ENCODE measurements at regions not wholly inside any gene's neighbourhood (a gene's known extent, or its start where the extent isn't known, plus 50 kb on each side); places are given as distances from the start of the nearest gene placed in this dataset.

DNA sequence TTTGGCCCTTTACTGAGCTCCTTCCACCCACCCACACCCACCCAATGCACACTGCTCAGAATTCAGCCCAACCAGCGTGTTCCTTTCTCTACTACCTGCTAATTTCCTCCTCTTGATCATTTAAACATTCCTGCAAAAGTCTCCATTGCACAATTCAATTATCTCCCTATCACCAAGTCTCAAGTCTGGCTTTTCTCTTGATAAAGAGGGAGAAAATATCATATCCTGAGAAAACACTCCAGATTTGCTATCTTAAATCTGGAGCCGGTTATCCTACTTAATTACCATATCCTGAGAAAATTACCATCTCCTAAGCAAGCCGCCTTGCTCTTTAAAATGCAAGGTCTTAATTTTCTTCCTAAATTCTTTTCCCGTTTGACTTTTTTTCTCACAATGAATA lies 505.5 kb downstream of the XPNPEP1 start:
- Histone ChIP-seq H3K9me3 (no peaks in the 10 kb centered on the region), H3K36me3 (no peaks in the 10 kb centered on the region), H3K27me3 (no peaks in the 10 kb centered on the region), H3K4me3 (no peak overlapping the region), H3K27ac (no peak overlapping the region), H3K4me1 (no peaks in the 10 kb centered on the region)
- no peak for DNase-seq (ENCODE audit: low spot score in 2 of 2)
- WGBS, 2 donors = 64 to 69% methylated on average over 4 of the region's 4 CpGs
- TF ChIP-seq, protein P1, sequence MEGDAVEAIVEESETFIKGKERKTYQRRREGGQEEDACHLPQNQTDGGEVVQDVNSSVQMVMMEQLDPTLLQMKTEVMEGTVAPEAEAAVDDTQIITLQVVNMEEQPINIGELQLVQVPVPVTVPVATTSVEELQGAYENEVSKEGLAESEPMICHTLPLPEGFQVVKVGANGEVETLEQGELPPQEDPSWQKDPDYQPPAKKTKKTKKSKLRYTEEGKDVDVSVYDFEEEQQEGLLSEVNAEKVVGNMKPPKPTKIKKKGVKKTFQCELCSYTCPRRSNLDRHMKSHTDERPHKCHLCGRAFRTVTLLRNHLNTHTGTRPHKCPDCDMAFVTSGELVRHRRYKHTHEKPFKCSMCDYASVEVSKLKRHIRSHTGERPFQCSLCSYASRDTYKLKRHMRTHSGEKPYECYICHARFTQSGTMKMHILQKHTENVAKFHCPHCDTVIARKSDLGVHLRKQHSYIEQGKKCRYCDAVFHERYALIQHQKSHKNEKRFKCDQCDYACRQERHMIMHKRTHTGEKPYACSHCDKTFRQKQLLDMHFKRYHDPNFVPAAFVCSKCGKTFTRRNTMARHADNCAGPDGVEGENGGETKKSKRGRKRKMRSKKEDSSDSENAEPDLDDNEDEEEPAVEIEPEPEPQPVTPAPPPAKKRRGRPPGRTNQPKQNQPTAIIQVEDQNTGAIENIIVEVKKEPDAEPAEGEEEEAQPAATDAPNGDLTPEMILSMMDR (IDR thresholded peaks at IDR 0.05) = no peak
- TF ChIP-seq EP300 (IDR thresholded peaks at IDR 0.05) = no peak
- no peak for TF ChIP-seq POLR2A (IDR thresholded peaks at IDR 0.05)

DNA sequence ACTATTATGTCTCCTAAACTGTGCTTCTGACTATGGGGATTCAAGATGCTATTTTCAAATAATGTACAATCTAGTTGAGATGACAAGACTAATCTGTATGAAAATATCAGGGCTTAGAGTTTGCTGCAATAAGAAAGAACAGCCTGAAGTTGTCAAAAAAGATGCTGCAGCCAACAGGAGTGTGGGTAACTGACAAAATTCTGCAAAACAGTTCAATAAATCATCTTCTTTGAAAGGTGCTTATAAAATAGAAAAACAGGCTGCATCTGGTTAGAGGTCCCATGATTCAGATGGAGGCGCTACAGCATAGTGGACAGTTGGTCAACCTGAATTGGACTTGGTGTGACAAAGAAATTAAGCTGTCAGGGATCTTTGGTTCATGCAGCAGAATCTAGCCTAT lies 511.0 kb downstream of the XPNPEP1 start:
- DNase-seq (ENCODE audit: low spot score in 2 of 2) = no peak
- Histone ChIP-seq H3K27me3 (no peaks in the 10 kb centered on the region), H3K9me3 (no peaks in the 10 kb centered on the region), H3K4me1 (no peaks in the 10 kb centered on the region), H3K27ac (no peak overlapping the region), H3K36me3 (no peaks in the 10 kb centered on the region), H3K4me3 (no peak overlapping the region)
- 88 to 94% methylated on average over 1 of the region's 1 CpG for WGBS, 2 donors
- TF ChIP-seq, protein P1 (IDR thresholded peaks at IDR 0.05) = no peak
- TF ChIP-seq EP300 (IDR thresholded peaks at IDR 0.05) (no peak), POLR2A (IDR thresholded peaks at IDR 0.05) (no peak)

DNA sequence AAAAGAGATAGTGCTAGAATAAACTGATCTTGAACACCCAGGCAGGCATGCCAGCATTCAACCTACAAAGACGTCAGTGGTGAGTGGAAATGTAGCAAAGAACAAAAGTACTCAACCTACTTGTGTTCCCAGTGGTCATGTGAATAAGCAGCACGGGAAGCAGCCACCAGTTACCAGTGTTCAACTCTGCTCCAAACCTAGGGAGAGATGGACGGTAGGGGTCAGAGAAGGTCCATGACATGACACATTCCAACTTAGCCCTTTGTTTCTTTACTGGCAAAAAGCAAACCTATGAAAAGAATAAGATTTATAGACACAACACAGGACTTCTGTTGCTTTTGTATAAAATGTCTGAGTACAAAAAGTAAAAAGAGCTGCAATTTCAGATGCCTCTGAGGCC lies 511.4 kb downstream of the XPNPEP1 start:
- H3K9me3 ChIP-seq = no peaks in the 10 kb centered on the region
- WGBS, 2 donors = 20 to 31% methylated on average over 3 of the region's 3 CpGs
- peak in 1 of 2 donors; percentile 23 for DNase-seq (ENCODE audit: low spot score in 2 of 2)
- no peak overlapping the region for H3K4me3 ChIP-seq
- H3K27ac ChIP-seq = no peak overlapping the region
- TF ChIP-seq POLR2A (IDR thresholded peaks at IDR 0.05) = no peak
- no peak for TF ChIP-seq EP300 (IDR thresholded peaks at IDR 0.05)
- no peaks in the 10 kb centered on the region for H3K27me3 ChIP-seq
- no peaks in the 10 kb centered on the region for H3K36me3 ChIP-seq
- H3K4me1 ChIP-seq = no peaks in the 10 kb centered on the region

DNA sequence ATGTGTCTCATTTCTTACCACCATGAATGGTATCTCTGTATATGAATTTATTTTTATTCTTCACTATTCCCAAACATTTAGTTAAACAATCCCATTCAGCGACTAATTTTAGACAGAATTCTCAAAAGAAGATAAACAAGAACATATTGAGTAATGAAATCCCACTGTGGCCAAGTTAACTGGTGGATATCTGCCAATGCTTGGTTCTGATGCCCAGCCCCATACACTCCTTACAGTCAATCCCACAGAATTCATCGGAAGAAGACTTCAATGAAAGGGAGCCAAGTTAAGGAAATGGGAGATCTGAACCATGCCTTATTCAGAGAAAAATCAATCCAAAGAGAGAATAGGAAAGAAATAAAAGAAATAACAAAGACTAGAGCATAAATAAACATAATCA lies 518.0 kb downstream of the XPNPEP1 start:
- H3K9me3 ChIP-seq = no peaks in the 10 kb centered on the region
- TF ChIP-seq, protein P1 (IDR thresholded peaks at IDR 0.05) = no peak
- TF ChIP-seq POLR2A (IDR thresholded peaks at IDR 0.05) (no peak), EP300 (IDR thresholded peaks at IDR 0.05) (peak in 1 of 2 donors; percentile 15)
- H3K36me3 ChIP-seq = no peaks in the 10 kb centered on the region
- H3K4me1 ChIP-seq = no peaks in the 10 kb centered on the region
- DNase-seq (ENCODE audit: low spot score in 2 of 2) = no peak
- H3K27ac ChIP-seq = no peak overlapping the region
- H3K4me3 ChIP-seq = no peak overlapping the region
- 44 to 47% methylated on average over 2 of the region's 2 CpGs for WGBS, 2 donors
- H3K27me3 ChIP-seq = no peaks in the 10 kb centered on the region

DNA sequence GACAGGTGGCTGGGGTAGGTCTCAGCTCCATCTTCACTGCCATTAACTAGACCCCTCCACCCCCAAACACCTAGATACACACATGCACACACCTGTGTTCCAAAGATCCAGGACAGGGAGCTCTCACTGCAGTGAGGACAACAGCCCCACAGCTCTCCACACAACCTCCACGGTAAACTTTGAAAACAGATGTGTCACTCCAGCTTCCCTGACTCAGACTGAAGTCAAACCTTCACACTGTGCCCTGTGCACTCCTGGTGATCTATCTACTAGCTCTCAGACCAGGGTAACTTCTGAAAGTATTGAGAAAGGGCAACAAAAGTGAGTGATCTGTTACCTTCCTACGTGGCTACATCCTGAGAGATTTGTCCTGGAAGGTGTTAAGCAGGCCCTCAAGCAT lies 519.8 kb downstream of the XPNPEP1 start:
- TF ChIP-seq EP300 (IDR thresholded peaks at IDR 0.05) = no peak
- WGBS, 2 donors = 62 to 81% methylated on average over 2 of the region's 2 CpGs
- no peaks in the 10 kb centered on the region for H3K9me3 ChIP-seq
- no peaks in the 10 kb centered on the region for H3K36me3 ChIP-seq
- H3K4me3 ChIP-seq = no peak overlapping the region
- H3K27me3 ChIP-seq = no peaks in the 10 kb centered on the region
- H3K27ac ChIP-seq = no peak overlapping the region
- no peak for DNase-seq (ENCODE audit: low spot score in 2 of 2)
- no peaks in the 10 kb centered on the region for H3K4me1 ChIP-seq

DNA sequence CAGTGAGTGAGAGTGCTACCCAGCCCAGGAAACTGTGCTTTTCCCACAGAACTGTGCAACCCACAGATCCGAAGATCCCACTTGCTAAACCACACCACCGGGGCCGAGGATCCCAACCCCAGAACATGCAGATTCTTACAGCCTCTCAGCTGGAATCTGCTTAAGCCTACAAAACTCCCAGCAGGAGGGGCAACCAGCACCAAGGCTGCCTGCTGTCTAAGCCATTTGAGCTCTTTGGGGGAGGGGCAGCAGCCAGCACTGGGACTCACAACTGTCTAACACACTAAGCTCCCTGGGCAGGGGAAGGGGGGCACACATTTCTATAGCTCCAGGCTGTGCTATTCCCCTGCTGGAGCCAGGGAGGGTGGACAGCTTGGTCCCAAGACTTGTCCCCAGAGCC lies 529.9 kb downstream of the XPNPEP1 start:
- no peaks in the 10 kb centered on the region for H3K4me1 ChIP-seq
- 38 to 57% methylated on average over 1 to 3 of the region's 3 CpGs for WGBS, 2 donors
- no peak overlapping the region for H3K4me3 ChIP-seq
- no peak overlapping the region for H3K27ac ChIP-seq
- H3K36me3 ChIP-seq = no peaks in the 10 kb centered on the region
- DNase-seq (ENCODE audit: low spot score in 2 of 2) = no peak
- peaks cover 0 to 9% (median 0%) of the 10 kb centered on the region in 4 donors for H3K9me3 ChIP-seq
- H3K27me3 ChIP-seq = no peaks in the 10 kb centered on the region
- TF ChIP-seq, protein P1 (IDR thresholded peaks at IDR 0.05) = no peak
- TF ChIP-seq POLR2A (IDR thresholded peaks at IDR 0.05) (no peak), EP300 (IDR thresholded peaks at IDR 0.05) (no peak)

Measured in tibial nerve (tissue), 4 donors.